K562 (cell line): ENCODE measurements at regions not wholly inside any gene's neighbourhood (a gene's known extent, or its start where the extent isn't known, plus 50 kb on each side); places are given as distances from the start of the nearest gene placed in this dataset.

Source experiments
- ATAC-seq: fragments of 200-7000 bp; cut with Tn5 transposase; 3 replicates; pipeline ENCODE4 v1.9.1; 2020; ENCODE audit warnings: moderate library complexity
- BruUV-seq: library from RNA; stranded (reverse); fragments of 400-500 nt; replicated peaks from 2 replicates; lab custom pipeline; 2021; lab: Mats Ljungman, UMichigan
- CTCF ChIA-PET: fragments of 300-600 bp; formaldehyde crosslinking; extraction: SDS; loops from one replicate; lab custom pipeline; 2021; ENCODE audit warnings: low intra/inter-chr PET ratio; lab: Yijun Ruan, JAX
- POLR2A ChIA-PET: fragments of 300-600, 350-650 bp; sonication (Branson Sonifier 250); formaldehyde crosslinking; extraction: SDS; loops from one replicate; lab custom pipeline; 2021; ENCODE audit warnings: antibody characterized with exemption, inconsistent platforms; lab: Yijun Ruan, JAX
- DNase-seq, 4 experiments: peaks; one replicate each; pipeline versions ENCODE4 v3.0.0 to v3.0.0-alpha.2; 2011 to 2018; ENCODE audit warnings: low spot score in 3 of 4, mixed read lengths in 3 of 4; ENCODE audit errors: extremely low read depth in 1 of 4
- FAIRE-seq: peaks from 2 replicates; lab custom pipeline; 2011; peaks lifted over from hg19 to GRCh38; lab: Jason Lieb, UNC
- H2AFZ ChIP-seq: 2 replicates; pipeline ENCODE4 v1.6.0; 2011; ENCODE audit warnings: low read depth, low read length, control low read depth, inconsistent platforms
- H3K27ac ChIP-seq: fragments of 200-600 bp; 3 replicates; pipeline ENCODE4 v1.8.0; 2011; ENCODE audit warnings: low read depth, mild to moderate bottlenecking, control low read depth, inconsistent platforms, low read length, moderate library complexity, mixed read lengths; ENCODE audit errors: extremely low read depth
- H3K27me3 ChIP-seq, 2 experiments: fragments of 300-600 bp in 1 of 2; 2 replicates in 1 of 2; 3 replicates in 1 of 2; pipeline versions ENCODE4 v1.6.0 to v1.8.0; 2011; ENCODE audit warnings: inconsistent platforms in 2 of 2, low read length in 2 of 2, mild to moderate bottlenecking in 1 of 2, mixed read lengths in 1 of 2, moderate library complexity in 1 of 2; ENCODE audit not compliant: control insufficient read depth in 2 of 2, insufficient read depth in 2 of 2
- H3K36me3 ChIP-seq: fragments of 300-600 bp; 3 replicates; pipeline ENCODE4 v1.8.0; 2011; ENCODE audit warnings: mild to moderate bottlenecking, low read length, inconsistent platforms; ENCODE audit not compliant: control insufficient read depth, insufficient read depth
- H3K4me1 ChIP-seq, 2 experiments: fragments of 200-600 bp in 1 of 2; replicated peaks in 1 of 2; 2 replicates in 1 of 2; 3 replicates in 1 of 2; pipeline versions ENCODE4 v1.5.1 to v1.8.0; 2011; ENCODE audit warnings: inconsistent platforms in 2 of 2, low read length in 2 of 2, mild to moderate bottlenecking in 1 of 2, mixed read lengths in 1 of 2, moderate library complexity in 1 of 2; ENCODE audit not compliant: control insufficient read depth in 2 of 2, insufficient read depth in 2 of 2
- H3K4me2 ChIP-seq: 2 replicates; pipeline ENCODE4 v1.6.1; 2011; ENCODE audit warnings: low read length, control low read depth, inconsistent platforms, mixed read lengths; ENCODE audit not compliant: insufficient read depth
- H3K4me3 ChIP-seq: fragments of 200-600 bp; sonication (generic), shearing (Covaris generic); 2 replicates; pipeline ENCODE4 v1.5.1; 2016; ENCODE audit warnings: control low read depth, inconsistent platforms
- H3K79me2 ChIP-seq: fragments of 200-600 bp; 3 replicates; pipeline ENCODE4 v1.8.0; 2011; ENCODE audit warnings: low read length, inconsistent platforms; ENCODE audit not compliant: control insufficient read depth, insufficient read depth
- H3K9ac ChIP-seq, 2 experiments: 2 replicates each; pipeline versions ENCODE4 v1.6.0 to v1.6.1; 2011; ENCODE audit warnings: low read depth in 2 of 2, low read length in 2 of 2, control low read depth in 1 of 2, inconsistent platforms in 1 of 2, mild to moderate bottlenecking in 1 of 2, mixed read lengths in 1 of 2; ENCODE audit not compliant: insufficient read depth in 1 of 2
- H3K9me1 ChIP-seq: one replicate; pipeline ENCODE4 v1.6.0; 2011; ENCODE audit warnings: inconsistent platforms, mild to moderate bottlenecking, low read length, moderate library complexity; ENCODE audit not compliant: control insufficient read depth, insufficient read depth
- H3K9me3 ChIP-seq: replicated peaks from 2 replicates; pipeline ENCODE4 v1.5.1; 2011; ENCODE audit warnings: low read depth, low read length, inconsistent platforms; ENCODE audit not compliant: control insufficient read depth, insufficient read depth
- H4K20me1 ChIP-seq: replicated peaks from 2 replicates; pipeline ENCODE4 v1.6.1; 2011; ENCODE audit warnings: low read length, inconsistent platforms, mixed read lengths; ENCODE audit not compliant: control insufficient read depth, insufficient read depth
- BHLHE40 ChIP-seq: IDR thresholded peaks from 2 replicates; pipeline ENCODE4 v1.6.1; 2011; ENCODE audit warnings: low read length, improper control_type of control experiment
- ETS2 ChIP-seq: IDR thresholded peaks from 2 replicates; pipeline ENCODE4 v1.6.1; 2016; ENCODE audit warnings: borderline replicate concordance, missing genetic modification characterization, mild to moderate bottlenecking, moderate library complexity, missing compliant biosample characterization; ENCODE audit not compliant: poor library complexity, severe bottlenecking
- FOXJ2 ChIP-seq: fragments of 200-800 bp; sonication (Bioruptor generic); IDR thresholded peaks from 2 replicates; pipeline ENCODE4 v1.6.1; 2016; ENCODE audit warnings: missing genetic modification characterization, missing compliant biosample characterization
- SRSF3 ChIP-seq: fragments of 200-400 bp; formaldehyde crosslinking; IDR thresholded peaks from 2 replicates; pipeline ENCODE4 v1.6.1; 2016; ENCODE audit warnings: mild to moderate bottlenecking, low read length, moderate library complexity; ENCODE audit not compliant: insufficient read depth
- TEAD4 ChIP-seq, 2 experiments: sonication (generic) in 1 of 2; formaldehyde crosslinking in 1 of 2; IDR thresholded peaks; 2 replicates each; pipeline versions ENCODE4 v1.6.1 to v1.8.0; 2012 to 2022; ENCODE audit warnings: borderline replicate concordance in 1 of 2, inconsistent platforms in 1 of 2, low read length in 1 of 2, mild to moderate bottlenecking in 1 of 2, missing genetic modification reagents in 1 of 2
- TFAM ChIP-seq: fragments of 250-450 bp; sonication (Bioruptor Pico); conservative IDR thresholded peaks from 2 replicates; pipeline ENCODE4 v1.5.0; 2021; ENCODE audit warnings: mild to moderate bottlenecking, moderate library complexity
- ZNF77 ChIP-seq: fragments of 250-450 bp; sonication (Bioruptor Pico); IDR thresholded peaks from 2 replicates; pipeline ENCODE4 v1.5.0; 2020
- WGBS: fragments of 100-300 bp; shearing (Covaris generic); methylation state at CpG from one replicate; pipeline ENCODE4 v1.1.6; 2016; ENCODE audit warnings: low coverage, mixed read lengths; ENCODE audit not compliant: insufficient coverage; ENCODE audit errors: missing lambda C conversion rate; 5-methylcytosine and 5-hydroxymethylcytosine counted together
- in situ Hi-C: fragments of 300-500 bp; cut with MboI; formaldehyde crosslinking; loops from 4 replicates; pipeline ENCODE4 v1.15.0; 2018; ENCODE audit warnings: inconsistent platforms, mixed read lengths
- intact Hi-C: fragments of 100-400 bp; cut with micrococcal nuclease; formaldehyde crosslinking; loops from 2 replicates; pipeline ENCODE4 v1.14.2; 2022

- Histone ChIP-seq H3K27ac (no peak overlapping the region), H3K9ac (no peak overlapping the region), H3K4me2 (no peak overlapping the region), H3K9me3 (no peaks in the 10 kb centered on the region), H2AFZ (no peak overlapping the region), H3K27me3 (no peaks in the 10 kb centered on the region), H4K20me1 (no peaks in the 10 kb centered on the region), H3K9me1 (no peaks in the 10 kb centered on the region), H3K4me3 (no peak overlapping the region), H3K36me3 (no peaks in the 10 kb centered on the region), H3K4me1 (no peaks in the 10 kb centered on the region), H3K79me2 (no peaks in the 10 kb centered on the region)
- no peak for FAIRE-seq
- POLR2A ChIA-PET, result no interaction called here
- in situ Hi-C loops (no loop called here), intact Hi-C loops (no loop called here)
- no peak for ATAC-seq
- no peak for DNase-seq
- WGBS, result 2% methylated on average over 4 of the region's 4 CpGs
- BruUV-seq, result no TSS peak
- TF ChIP-seq FOXJ2 (no peak), ZNF77 (CRISPR knock-in tag) (no peak), BHLHE40 (no peak), TFAM (CRISPR knock-in tag) (no peak)
- CTCF ChIA-PET, result no interaction called here
Observed at GRCh38 chr2:150733051-150733618, 245.7 kb upstream of the RND3 start.

DNA sequence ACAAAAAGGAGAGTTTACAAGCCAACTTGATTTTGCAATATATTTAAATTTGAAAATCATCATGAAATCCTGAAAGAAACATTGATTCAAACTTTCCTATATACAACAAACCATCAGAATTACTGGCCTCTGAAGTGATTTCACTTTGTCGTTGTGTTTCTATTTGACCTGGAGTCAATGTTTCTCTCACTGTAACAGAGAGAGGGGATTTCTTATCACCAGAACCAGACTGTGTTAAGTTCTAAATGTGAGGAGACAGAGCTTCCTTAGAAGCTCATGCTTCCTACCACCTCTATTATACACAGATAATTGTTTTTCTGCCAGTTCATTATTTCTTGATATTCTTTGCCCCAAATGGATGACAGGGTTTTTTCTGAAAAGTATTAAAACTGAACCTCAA, 245.0 kb upstream of the RND3 start:
- no peak overlapping the region for H3K9ac ChIP-seq
- no peaks in the 10 kb centered on the region for H3K36me3 ChIP-seq
- intact Hi-C loops, result no loop called here
- BruUV-seq, result no TSS peak
- H3K9me3 ChIP-seq, result no peaks in the 10 kb centered on the region
- POLR2A ChIA-PET, result no interaction called here
- no peak overlapping the region for H3K4me3 ChIP-seq
- H3K27me3 ChIP-seq, result no peaks in the 10 kb centered on the region
- no peak for FAIRE-seq
- TF ChIP-seq ETS2 (tag), result no peak
- TF ChIP-seq TEAD4 (IDR thresholded peaks at IDR 0.05; ENCODE audit: low read length), result no peak
- no peak for TF ChIP-seq TEAD4 (CRISPR knock-in tag; IDR thresholded peaks at IDR 0.05; ENCODE audit: borderline replicate concordance)
- TF ChIP-seq SRSF3, result no peak
- in situ Hi-C loops, result no loop called here
- no peak overlapping the region for H2AFZ ChIP-seq
- H3K4me1 ChIP-seq, result no peaks in the 10 kb centered on the region
- CTCF ChIA-PET, result no interaction called here
- no peaks in the 10 kb centered on the region for H3K79me2 ChIP-seq
- no peak overlapping the region for H3K27ac ChIP-seq
- H3K4me2 ChIP-seq, result no peak overlapping the region
- WGBS, result 5% methylated on average over 1 of the region's 1 CpG
- no peak for DNase-seq
- no peaks in the 10 kb centered on the region for H4K20me1 ChIP-seq
- no peaks in the 10 kb centered on the region for H3K9me1 ChIP-seq
- no peak for ATAC-seq
